Fibroblast of pulmonary artery (primary cell): ENCODE measurements at regions not wholly inside any gene's neighbourhood (a gene's known extent, or its start where the extent isn't known, plus 50 kb on each side); places are given as distances from the start of the nearest gene placed in this dataset.

Experiments
- DNase-seq: peaks from one replicate; pipeline ENCODE4 v3.0.0-alpha.2; 2010; ENCODE audit warnings: low read depth
- H3K4me3 ChIP-seq: replicated peaks from 2 replicates; pipeline ENCODE4 v1.5.1; 2011; ENCODE audit warnings: low read depth, mild to moderate bottlenecking, control low read depth, low read length, moderate library complexity
- TF ChIP-seq, protein P1 (sequence below): IDR thresholded peaks from 2 replicates; pipeline ENCODE4 v1.5.1; 2011; ENCODE audit warnings: mild to moderate bottlenecking, control low read depth, low read length, inconsistent platforms; ENCODE audit errors: missing control alignments

DNA sequence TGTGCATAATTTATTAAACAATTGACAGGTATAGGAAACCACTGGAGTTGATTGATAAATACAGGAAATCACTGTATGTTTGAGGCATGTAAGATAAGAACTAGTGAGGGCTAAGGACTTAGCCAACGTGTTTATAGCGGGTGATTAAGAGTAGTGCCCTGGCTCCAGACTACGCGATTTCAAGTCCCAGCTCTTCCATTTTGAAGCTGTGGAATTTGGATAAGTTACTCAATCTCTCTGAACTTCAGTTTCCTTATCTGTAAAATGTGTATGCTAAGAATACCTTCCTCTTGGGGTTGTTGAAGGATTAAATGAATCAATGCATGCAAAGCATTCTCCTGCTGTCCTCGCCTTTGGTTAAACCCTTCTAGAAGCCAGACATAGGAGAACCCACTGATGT, 143.3 kb upstream of the GJB5 start:
- TF ChIP-seq, protein P1, sequence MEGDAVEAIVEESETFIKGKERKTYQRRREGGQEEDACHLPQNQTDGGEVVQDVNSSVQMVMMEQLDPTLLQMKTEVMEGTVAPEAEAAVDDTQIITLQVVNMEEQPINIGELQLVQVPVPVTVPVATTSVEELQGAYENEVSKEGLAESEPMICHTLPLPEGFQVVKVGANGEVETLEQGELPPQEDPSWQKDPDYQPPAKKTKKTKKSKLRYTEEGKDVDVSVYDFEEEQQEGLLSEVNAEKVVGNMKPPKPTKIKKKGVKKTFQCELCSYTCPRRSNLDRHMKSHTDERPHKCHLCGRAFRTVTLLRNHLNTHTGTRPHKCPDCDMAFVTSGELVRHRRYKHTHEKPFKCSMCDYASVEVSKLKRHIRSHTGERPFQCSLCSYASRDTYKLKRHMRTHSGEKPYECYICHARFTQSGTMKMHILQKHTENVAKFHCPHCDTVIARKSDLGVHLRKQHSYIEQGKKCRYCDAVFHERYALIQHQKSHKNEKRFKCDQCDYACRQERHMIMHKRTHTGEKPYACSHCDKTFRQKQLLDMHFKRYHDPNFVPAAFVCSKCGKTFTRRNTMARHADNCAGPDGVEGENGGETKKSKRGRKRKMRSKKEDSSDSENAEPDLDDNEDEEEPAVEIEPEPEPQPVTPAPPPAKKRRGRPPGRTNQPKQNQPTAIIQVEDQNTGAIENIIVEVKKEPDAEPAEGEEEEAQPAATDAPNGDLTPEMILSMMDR: no peak
- DNase-seq: no peak
- no peak overlapping the region for H3K4me3 ChIP-seq

- H3K4me3 ChIP-seq: no peak overlapping the region
- TF ChIP-seq, protein P1: no peak
- no peak for DNase-seq
These were observed 142.6 kb upstream of the GJB5 start for GRCh38 chr1:34612091-34612827.

DNA sequence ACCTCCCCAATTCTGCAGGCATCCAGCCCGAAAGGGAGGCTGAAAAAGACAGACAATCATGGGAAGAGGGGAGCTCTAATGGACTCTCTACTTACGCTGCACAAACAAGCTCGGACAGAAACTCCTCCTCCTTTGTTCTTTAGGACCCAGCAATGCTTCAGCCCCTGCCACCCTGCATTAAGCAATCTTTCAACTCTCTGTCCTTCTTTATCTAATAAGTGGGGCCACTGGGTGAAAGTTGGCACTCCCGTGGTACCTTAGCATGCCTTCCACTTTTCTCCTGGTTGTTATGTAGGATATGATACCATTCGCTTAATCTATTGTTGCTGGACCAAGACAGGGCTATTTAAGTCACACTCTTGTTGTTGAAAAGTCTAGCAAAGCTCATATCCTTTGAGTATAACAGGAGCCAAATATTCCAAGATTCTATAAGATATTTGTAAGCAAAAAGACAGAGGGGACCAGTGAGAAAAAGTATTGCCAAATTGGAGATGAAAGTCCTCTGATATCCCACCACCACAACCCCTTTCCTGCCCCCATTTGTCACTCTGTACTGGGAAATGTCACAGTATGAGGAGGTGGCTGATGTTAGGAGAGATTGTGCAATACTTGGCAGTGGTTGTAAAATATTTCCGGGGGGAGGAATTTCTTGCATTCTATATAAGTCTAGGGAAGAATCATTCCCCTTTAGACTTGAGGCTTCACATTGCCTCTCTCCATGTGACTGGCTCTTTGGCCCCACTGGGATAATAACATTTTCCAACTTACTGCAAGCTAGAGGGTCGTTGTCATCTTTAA, 137.3 kb upstream of the GJB5 start:
- no peak for DNase-seq
- H3K4me3 ChIP-seq: no peak overlapping the region
- TF ChIP-seq, protein P1: no peak

- no peak for DNase-seq
- TF ChIP-seq, protein P1: no peak
- no peak overlapping the region for H3K4me3 ChIP-seq
These were observed 136.5 kb upstream of the GJB5 start for GRCh38 chr1:34618381-34618780.

GRCh38 chr1:34619256-34619655, 135.6 kb upstream of the GJB5 start:
- no peak overlapping the region for H3K4me3 ChIP-seq
- DNase-seq: no peak
- TF ChIP-seq, protein P1: no peak

GRCh38 chr1:34621916-34622315, 132.9 kb upstream of the GJB5 start:
- H3K4me3 ChIP-seq: no peak overlapping the region
- TF ChIP-seq, protein P1: no peak
- no peak for DNase-seq
